Retinal pigment epithelial cell (primary cell): ENCODE measurements at regions not wholly inside any gene's neighbourhood (a gene's known extent, or its start where the extent isn't known, plus 50 kb on each side); places are given as distances from the start of the nearest gene placed in this dataset.

Experiments
- DNase-seq: peaks from one replicate; pipeline ENCODE4 v3.0.0-alpha.2; 2010; ENCODE audit warnings: low read depth
- H3K4me3 ChIP-seq: 2 replicates; pipeline ENCODE4 v1.5.1; 2011; ENCODE audit warnings: mild to moderate bottlenecking, low read length, control low read depth, moderate library complexity
- CTCF ChIP-seq: conservative IDR thresholded peaks from 2 replicates; pipeline ENCODE4 v1.5.1; 2011; ENCODE audit warnings: low read depth, low read length, control low read depth, inconsistent platforms

- TF ChIP-seq CTCF, result no peak
- no peak overlapping the region for H3K4me3 ChIP-seq
- DNase-seq, result peak; percentile 52
Measured at GRCh38 chr18:69109686-69110085, 291.0 kb upstream of the DOK6 start.

- no peak for TF ChIP-seq CTCF
- no peak for DNase-seq
- no peak overlapping the region for H3K4me3 ChIP-seq
Measured at GRCh38 chr18:69120833-69121232, 279.9 kb upstream of the DOK6 start.

- H3K4me3 ChIP-seq, result no peak overlapping the region
- TF ChIP-seq CTCF, result no peak
- DNase-seq, result no peak
Measured at GRCh38 chr18:69123421-69123820, 277.3 kb upstream of the DOK6 start.

- DNase-seq, result no peak
- TF ChIP-seq CTCF, result no peak
- no peak overlapping the region for H3K4me3 ChIP-seq
Measured at GRCh38 chr18:69127873-69128500, 272.7 kb upstream of the DOK6 start.

- TF ChIP-seq CTCF, result no peak
- H3K4me3 ChIP-seq, result no peak overlapping the region
- no peak for DNase-seq
Measured at GRCh38 chr18:69128566-69128965, 272.1 kb upstream of the DOK6 start.

- TF ChIP-seq CTCF, result no peak
- no peak overlapping the region for H3K4me3 ChIP-seq
- DNase-seq, result no peak
Measured at GRCh38 chr18:69128978-69129377, 271.7 kb upstream of the DOK6 start.

GRCh38 chr18:69138088-69138487 is 262.6 kb upstream of the DOK6 start:
- DNase-seq, result no peak
- no peak overlapping the region for H3K4me3 ChIP-seq
- no peak for TF ChIP-seq CTCF
